SW 1271 (cell line): ENCODE measurements at regions not wholly inside any gene's neighbourhood (a gene's known extent, or its start where the extent isn't known, plus 50 kb on each side); places are given as distances from the start of the nearest gene placed in this dataset.
"Not testable (repeated sequence)": the region's sequence is repeated elsewhere in the genome, so short reads cannot be mapped to it uniquely, and the experiment has no call there.

Experiments
- DNase-seq, 2 experiments: peaks; one replicate each; lab custom pipeline; 2025; lab: John Stamatoyannopoulos, UW

GRCh38 chr14:103186909-103187586 lies 63.8 kb downstream of the TNFAIP2 start:
- DNase-seq: no peak

- no peak for DNase-seq
Measured at GRCh38 chr14:103187911-103188310, 64.7 kb downstream of the TNFAIP2 start.

GRCh38 chr14:103188810-103189480 lies 65.7 kb downstream of the TNFAIP2 start:
- no peak for DNase-seq

- DNase-seq: no peak
Measured at GRCh38 chr14:103189481-103190470, 66.5 kb downstream of the TNFAIP2 start.

GRCh38 chr14:103190741-103191140 lies 67.5 kb downstream of the TNFAIP2 start:
- no peak for DNase-seq

- no peak for DNase-seq
Measured at GRCh38 chr14:103191844-103192243, 68.6 kb downstream of the TNFAIP2 start.

GRCh38 chr14:103192246-103192840 lies 69.1 kb downstream of the TNFAIP2 start:
- DNase-seq: no peak

GRCh38 chr14:103192861-103193260 lies 69.6 kb downstream of the TNFAIP2 start:
- DNase-seq: not testable (repeated sequence)

- DNase-seq: not testable (repeated sequence)
Measured at GRCh38 chr14:103193491-103193890, 70.2 kb downstream of the TNFAIP2 start.

GRCh38 chr14:103194256-103195045 lies 71.2 kb downstream of the TNFAIP2 start:
- DNase-seq: no peak

- DNase-seq: no peak
Measured at GRCh38 chr14:103195828-103196615, 72.8 kb downstream of the TNFAIP2 start.

GRCh38 chr14:103196716-103197115 lies 73.5 kb downstream of the TNFAIP2 start:
- no peak for DNase-seq

GRCh38 chr14:103198131-103199105 lies 75.2 kb downstream of the TNFAIP2 start:
- no peak for DNase-seq

GRCh38 chr14:103199124-103199523 lies 75.9 kb downstream of the TNFAIP2 start:
- DNase-seq: no peak

GRCh38 chr14:103201801-103202200 lies 78.5 kb downstream of the TNFAIP2 start:
- DNase-seq: no peak

- no peak for DNase-seq
Measured at GRCh38 chr14:103204852-103205540, 81.7 kb downstream of the TNFAIP2 start.

- no peak for DNase-seq
Measured at GRCh38 chr14:103205541-103205906, 82.3 kb downstream of the TNFAIP2 start.

GRCh38 chr14:103206023-103206481 lies 82.8 kb downstream of the TNFAIP2 start:
- DNase-seq: no peak
